GM18517 (cell line): ENCODE measurements at regions not wholly inside any gene's neighbourhood (a gene's known extent, or its start where the extent isn't known, plus 50 kb on each side); places are given as distances from the start of the nearest gene placed in this dataset.

Source experiments
- ATAC-seq: cut with Tn5 transposase; IDR thresholded peaks from one replicate; pipeline ENCODE4 v1.9.1; 2021; ENCODE audit warnings: mild to moderate bottlenecking, moderate library complexity; ENCODE audit not compliant: unreplicated experiment

DNA sequence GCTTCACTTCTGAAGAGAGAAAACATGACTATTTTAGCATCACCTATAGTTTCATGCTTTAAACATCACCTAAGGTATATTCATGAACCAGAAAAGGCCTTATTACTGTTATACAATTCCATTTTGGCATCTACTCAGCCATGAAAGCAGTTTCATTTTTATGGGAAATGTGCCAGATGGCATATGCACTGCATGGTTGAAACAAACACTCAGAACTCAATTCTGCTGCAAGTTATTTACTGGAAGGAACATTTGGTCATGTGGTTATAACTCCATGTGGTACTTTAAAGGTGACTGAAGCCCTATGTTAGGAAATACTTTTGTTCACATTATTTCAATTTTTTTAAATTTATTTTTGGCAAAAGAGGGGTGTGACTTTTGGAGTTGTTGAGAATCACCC, 287.5 kb upstream of the CRIM1 start:
- no peak for ATAC-seq

DNA sequence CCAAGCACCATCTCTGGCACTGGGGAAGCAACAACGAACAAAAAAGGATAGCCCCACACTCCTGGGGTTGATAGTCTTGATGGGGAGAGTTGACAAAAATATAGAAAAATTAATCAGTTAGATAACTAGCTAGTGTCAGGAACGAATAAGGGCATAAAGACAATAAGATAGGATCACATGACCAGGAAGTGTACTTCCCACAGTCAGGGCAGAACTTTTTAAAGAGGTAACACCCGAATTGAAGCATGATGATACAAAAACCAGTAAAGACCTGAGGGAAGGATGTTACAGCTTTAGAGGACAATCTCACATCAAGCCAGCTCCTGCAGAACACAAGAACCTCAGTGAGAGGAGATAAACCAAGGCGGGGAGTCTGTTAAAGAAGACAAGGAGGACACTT, 295.4 kb upstream of the CRIM1 start:
- ATAC-seq = no peak

- peak; percentile 100 for ATAC-seq
These were observed 295.9 kb upstream of the CRIM1 start for GRCh38 chr2:36059691-36060090.

- no peak for ATAC-seq
These were observed 296.6 kb upstream of the CRIM1 start for GRCh38 chr2:36058953-36059352.

DNA sequence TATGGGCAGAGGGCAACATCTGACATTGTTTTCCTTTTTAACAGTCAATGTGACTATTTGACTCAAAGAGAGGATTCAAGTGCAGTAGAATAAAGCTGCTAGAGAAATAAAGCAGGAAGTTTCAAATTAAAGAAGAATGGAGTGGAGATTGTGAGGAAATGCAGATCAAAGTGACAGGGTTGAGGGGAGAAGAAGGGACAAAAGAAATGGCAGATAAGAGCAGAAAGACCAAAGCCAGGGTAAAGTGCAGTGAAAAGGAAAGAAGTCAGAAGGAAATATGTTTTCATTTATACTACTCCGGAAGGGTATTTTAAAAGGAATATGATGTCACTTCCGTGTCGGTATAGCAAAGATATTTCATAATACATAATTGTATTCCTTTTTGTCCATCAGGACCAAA, 297.5 kb upstream of the CRIM1 start:
- no peak for ATAC-seq

GRCh38 chr2:36052819-36053218, 302.8 kb upstream of the CRIM1 start:
- ATAC-seq = no peak

DNA sequence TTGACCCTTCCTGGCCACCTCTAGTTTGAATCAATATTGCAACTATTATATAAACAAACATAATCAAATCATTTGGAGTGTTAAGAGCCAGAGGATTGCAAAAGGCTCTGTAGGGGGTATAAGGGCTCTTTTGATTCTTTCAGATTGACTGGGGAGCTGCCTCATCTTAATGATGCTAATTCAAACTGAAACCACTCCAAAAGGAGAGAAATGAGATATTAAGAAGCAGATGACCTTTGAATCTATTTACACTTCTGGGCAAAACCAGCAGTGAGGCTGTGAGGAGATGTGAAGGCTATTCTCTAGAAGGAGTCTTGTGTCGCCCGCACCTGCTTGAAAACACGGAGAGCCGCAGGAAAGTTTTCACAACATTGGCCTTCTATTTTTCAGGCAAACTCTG, 311.2 kb upstream of the CRIM1 start:
- ATAC-seq = no peak

DNA sequence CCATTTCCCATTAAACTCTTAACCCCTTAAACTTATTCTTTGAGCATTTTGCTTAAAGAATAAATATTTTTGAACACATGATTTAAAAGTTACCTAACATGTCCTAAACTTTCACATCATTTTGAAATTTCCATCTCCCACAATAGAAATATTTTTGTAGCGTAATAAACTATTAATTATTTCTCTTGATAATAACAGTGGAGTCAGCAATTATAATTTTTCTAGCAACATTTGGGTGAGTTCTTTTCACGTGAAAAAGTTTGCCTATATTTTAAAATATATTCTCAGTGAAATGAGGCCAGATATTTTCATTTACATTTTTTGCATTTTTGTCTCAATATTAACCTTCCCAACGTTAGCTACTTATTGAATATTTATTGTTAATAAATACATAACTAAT, 320.4 kb upstream of the CRIM1 start:
- no peak for ATAC-seq

DNA sequence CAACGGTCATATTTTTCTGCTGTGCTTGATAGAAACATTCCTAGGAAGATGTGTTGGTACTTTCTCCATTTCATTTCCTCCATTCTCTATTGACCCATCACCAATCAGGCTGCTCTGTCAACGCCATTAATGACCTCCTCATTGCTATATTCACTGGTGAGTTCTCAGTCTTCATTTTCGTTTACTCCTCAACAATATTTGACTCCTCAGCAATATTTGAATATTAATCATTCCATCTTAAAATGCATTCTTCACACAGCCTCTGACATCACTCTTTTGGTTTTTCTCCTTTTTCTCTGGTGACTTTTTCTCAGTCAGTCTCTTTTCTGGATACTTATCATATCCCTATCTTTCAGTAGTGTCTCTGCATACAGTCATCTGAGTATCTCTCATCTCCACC, 323.5 kb upstream of the CRIM1 start:
- ATAC-seq = no peak

GRCh38 chr2:36031471-36031870, 324.1 kb upstream of the CRIM1 start:
- ATAC-seq = no peak

- ATAC-seq = no peak
These were observed 328.0 kb upstream of the CRIM1 start for GRCh38 chr2:36027616-36028015.

DNA sequence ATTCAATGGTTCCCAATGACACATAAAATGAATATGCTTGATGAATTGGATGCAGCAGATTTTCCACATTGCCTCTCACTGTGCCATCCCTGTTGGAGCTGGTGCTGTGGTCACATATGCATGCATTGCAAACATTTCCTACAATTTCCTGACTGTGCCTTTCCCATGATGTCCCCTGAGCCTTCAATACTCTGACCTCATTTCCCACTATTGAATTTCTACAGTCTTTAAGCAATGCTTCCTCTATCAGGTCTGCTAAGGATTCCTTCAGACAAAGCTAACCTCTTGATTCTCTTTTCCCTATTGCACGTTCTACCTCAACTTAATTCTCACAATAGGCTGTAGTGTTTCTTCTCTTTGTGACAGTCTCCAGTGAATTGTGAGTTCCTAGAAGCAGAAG, 342.5 kb upstream of the CRIM1 start:
- no peak for ATAC-seq

GRCh38 chr2:36006444-36006843, 349.1 kb upstream of the CRIM1 start:
- ATAC-seq = no peak

DNA sequence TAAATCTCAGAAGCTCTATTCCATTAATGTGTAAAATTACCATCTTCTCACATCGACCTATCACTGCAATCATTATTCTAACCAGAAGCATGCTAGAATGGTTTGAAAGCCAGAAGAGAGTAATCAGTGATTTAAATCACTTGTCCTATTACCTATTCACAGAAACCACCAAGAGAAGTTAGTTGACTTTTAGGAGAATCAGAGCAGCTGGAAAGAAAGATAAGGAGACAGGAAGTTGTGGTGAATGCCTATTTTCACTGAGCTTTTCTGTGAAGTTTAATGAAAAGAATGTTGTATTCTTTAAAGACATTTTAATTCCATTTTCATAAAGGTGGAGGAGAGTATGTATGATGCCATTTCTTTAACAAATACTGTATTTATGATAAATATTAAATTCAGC, 352.6 kb upstream of the CRIM1 start:
- no peak for ATAC-seq

DNA sequence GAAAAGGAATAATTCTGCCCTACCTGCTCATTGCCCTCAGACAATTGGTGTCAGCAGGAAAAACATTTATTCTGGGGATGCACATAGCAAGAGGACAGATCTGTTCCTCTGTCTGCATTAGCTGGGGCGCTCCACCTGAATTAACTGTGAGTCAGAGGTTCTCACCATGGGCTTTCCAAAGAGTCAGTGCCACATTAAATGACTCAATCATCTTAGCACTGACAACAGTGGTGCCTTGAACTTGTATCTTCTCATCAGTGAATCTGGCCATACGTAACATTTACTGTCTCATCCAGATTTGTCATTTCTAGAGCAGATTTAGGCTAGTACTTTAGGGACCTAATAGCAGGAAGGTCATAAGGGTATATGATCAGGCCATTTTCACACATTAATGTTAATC, 358.1 kb upstream of the CRIM1 start:
- no peak for ATAC-seq

GRCh38 chr2:35989503-35989902, 366.1 kb upstream of the CRIM1 start:
- no peak for ATAC-seq

DNA sequence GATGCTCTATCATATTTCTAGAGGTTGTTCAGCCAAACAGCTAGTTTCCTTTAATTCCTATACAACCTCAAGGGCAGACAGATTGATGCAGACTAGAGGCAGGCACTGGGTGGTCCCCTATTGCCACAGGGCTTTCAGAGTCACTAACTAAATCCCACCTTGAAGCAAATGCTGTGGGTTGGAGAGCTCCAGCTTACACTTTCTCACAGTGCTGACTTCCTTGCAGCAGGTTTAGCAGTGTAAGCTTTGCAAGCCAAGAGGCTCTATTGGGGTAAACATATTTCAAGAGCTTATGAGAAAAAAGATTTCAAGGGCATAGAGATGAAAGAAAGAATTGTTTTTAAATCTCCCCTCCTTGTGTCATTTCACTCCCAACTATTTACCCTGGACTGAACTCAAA, 366.5 kb upstream of the CRIM1 start:
- ATAC-seq = no peak

- ATAC-seq = no peak
These were observed 368.7 kb upstream of the CRIM1 start for GRCh38 chr2:35986871-35987270.

GRCh38 chr2:35978218-35978617, 377.4 kb upstream of the CRIM1 start:
- ATAC-seq = peak; percentile 97

- ATAC-seq = no peak
These were observed 379.0 kb upstream of the CRIM1 start for GRCh38 chr2:35976611-35977010.

GRCh38 chr2:35973737-35974132, 381.8 kb upstream of the CRIM1 start:
- no peak for ATAC-seq

- ATAC-seq = peak; percentile 75
These were observed 382.3 kb upstream of the CRIM1 start for GRCh38 chr2:35973132-35973736.

GRCh38 chr2:35963824-35964223, 391.8 kb upstream of the CRIM1 start:
- no peak for ATAC-seq

- no peak for ATAC-seq
These were observed 392.2 kb upstream of the CRIM1 start for GRCh38 chr2:35963357-35963756.
